ENCODE measurements at regions not wholly inside any gene's neighbourhood (a gene's known extent, or its start where the extent isn't known, plus 50 kb on each side); places are given as distances from the start of the nearest gene placed in this dataset.

- no peak for TF ChIP-seq JUND (IDR thresholded peaks at IDR 0.05; ENCODE audit: low read length)
Observed at GRCh38 chr16:79361132-79361751, 239.3 kb downstream of the MAF start (continued).

All from H1 (cell line).